Smooth muscle cell (in vitro differentiated cells): ENCODE measurements at regions not wholly inside any gene's neighbourhood (a gene's known extent, or its start where the extent isn't known, plus 50 kb on each side); places are given as distances from the start of the nearest gene placed in this dataset.
"Not testable (repeated sequence)": the region's sequence is repeated elsewhere in the genome, so short reads cannot be mapped to it uniquely, and the experiment has no call there.

Source experiments
- DNase-seq: peaks from one replicate; lab custom pipeline; 2025; ENCODE audit not compliant: unreplicated experiment; lab: John Stamatoyannopoulos, UW
- H2AFZ ChIP-seq: fragments of 200-600 bp; sonication (generic); 2 replicates; pipeline ENCODE4 v1.6.0; 2016; ENCODE audit warnings: antibody characterized with exemption, low read depth, mild to moderate bottlenecking
- H3F3A ChIP-seq: fragments of 200-600 bp; sonication (generic); 2 replicates; pipeline ENCODE4 v1.6.0; 2017; ENCODE audit warnings: antibody characterized with exemption, low read depth
- H3K27ac ChIP-seq: fragments of 200-600 bp; sonication (generic); 2 replicates; pipeline ENCODE4 v1.5.1; 2016; ENCODE audit warnings: low read depth, mild to moderate bottlenecking
- H3K27me3 ChIP-seq: fragments of 200-600 bp; sonication (generic); 2 replicates; pipeline ENCODE4 v1.6.1; 2016; ENCODE audit warnings: low read depth, mild to moderate bottlenecking
- H3K36me3 ChIP-seq: fragments of 200-600 bp; sonication (generic); 2 replicates; pipeline ENCODE4 v1.5.1; 2016; ENCODE audit warnings: low read depth
- H3K4me1 ChIP-seq: fragments of 200-600 bp; sonication (generic); 2 replicates; pipeline ENCODE4 v1.5.1; 2016; ENCODE audit warnings: low read depth
- H3K4me2 ChIP-seq: fragments of 200-600 bp; sonication (generic); 2 replicates; pipeline ENCODE4 v1.6.0; 2016; ENCODE audit warnings: mild to moderate bottlenecking
- H3K4me3 ChIP-seq: fragments of 200-600 bp; sonication (generic); 2 replicates; pipeline ENCODE4 v1.5.1; 2016; ENCODE audit warnings: mild to moderate bottlenecking
- H3K79me2 ChIP-seq: fragments of 200-600 bp; sonication (generic); 2 replicates; pipeline ENCODE4 v1.6.0; 2016; ENCODE audit warnings: low read depth, mild to moderate bottlenecking
- H3K9ac ChIP-seq: fragments of 200-600 bp; sonication (generic); 2 replicates; pipeline ENCODE4 v1.6.0; 2016; ENCODE audit warnings: low read depth
- H3K9me3 ChIP-seq: fragments of 200-600 bp; sonication (generic); replicated peaks from 2 replicates; pipeline ENCODE4 v1.5.1; 2016; ENCODE audit warnings: low read depth
- H4K20me1 ChIP-seq: fragments of 200-600 bp; sonication (generic); 2 replicates; pipeline ENCODE4 v1.6.0; 2016; ENCODE audit warnings: low read depth
- WGBS: methylation state at CpG from one replicate; pipeline ENCODE4 v1.1.7; 2016; ENCODE audit warnings: low lambda C conversion rate; 5-methylcytosine and 5-hydroxymethylcytosine counted together

DNA sequence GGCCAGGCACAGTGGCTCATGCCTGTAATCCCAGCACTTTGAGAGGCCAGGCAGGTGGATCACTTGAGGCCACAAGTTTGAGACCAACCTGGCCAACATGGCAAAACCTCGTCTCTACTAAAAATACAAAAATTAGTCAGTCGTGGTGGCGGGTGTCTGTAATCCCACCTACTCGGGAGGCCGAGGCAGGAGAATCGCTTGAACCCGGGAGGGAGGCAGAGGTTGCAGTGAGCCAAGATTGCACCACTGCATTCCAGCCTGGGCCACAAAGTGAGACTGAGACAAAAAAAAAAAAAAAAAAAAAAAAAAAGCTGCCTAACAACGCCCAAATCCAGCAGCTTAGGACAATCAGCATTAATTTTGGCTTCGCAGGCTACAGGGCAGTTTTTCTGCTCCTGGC lies 167.1 kb downstream of the GOSR1 start:
- H3K4me2 ChIP-seq, H3K4me1 ChIP-seq, H4K20me1 ChIP-seq, H3K36me3 ChIP-seq, H2AFZ ChIP-seq, H3K4me3 ChIP-seq, H3K27me3 ChIP-seq, H3K79me2 ChIP-seq, H3F3A ChIP-seq, H3K9me3 ChIP-seq, H3K27ac ChIP-seq, H3K9ac ChIP-seq, DNase-seq: not testable (repeated sequence)
- 82% methylated on average over 8 of the region's 9 CpGs for WGBS

DNA sequence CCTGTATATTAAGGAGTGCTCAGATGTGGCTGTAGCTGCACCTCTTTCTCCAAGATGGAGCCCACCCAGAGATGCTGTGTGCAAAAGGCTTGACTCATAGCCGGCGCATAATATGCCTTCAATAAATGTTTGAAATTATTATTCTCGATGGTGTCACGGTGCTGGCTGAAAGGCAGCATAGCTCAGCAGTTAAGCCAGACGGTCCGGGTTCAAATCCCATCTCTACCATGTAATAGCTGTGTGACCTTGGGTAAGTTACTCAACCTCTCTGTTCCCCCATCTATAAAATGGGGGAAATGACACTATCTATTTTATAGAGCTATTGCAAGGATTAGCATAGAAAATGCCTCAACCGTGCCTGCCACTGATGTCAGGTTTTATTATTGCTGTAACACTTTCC lies 164.2 kb downstream of the GOSR1 start:
- not testable (repeated sequence) for H3K9ac ChIP-seq, DNase-seq, H3K4me2 ChIP-seq, H3K79me2 ChIP-seq, H3K27ac ChIP-seq, H4K20me1 ChIP-seq, H3K4me1 ChIP-seq, H3K27me3 ChIP-seq, H3K36me3 ChIP-seq, H3K4me3 ChIP-seq, H2AFZ ChIP-seq, H3K9me3 ChIP-seq, H3F3A ChIP-seq
- WGBS: 96% methylated on average over 6 of the region's 7 CpGs

DNA sequence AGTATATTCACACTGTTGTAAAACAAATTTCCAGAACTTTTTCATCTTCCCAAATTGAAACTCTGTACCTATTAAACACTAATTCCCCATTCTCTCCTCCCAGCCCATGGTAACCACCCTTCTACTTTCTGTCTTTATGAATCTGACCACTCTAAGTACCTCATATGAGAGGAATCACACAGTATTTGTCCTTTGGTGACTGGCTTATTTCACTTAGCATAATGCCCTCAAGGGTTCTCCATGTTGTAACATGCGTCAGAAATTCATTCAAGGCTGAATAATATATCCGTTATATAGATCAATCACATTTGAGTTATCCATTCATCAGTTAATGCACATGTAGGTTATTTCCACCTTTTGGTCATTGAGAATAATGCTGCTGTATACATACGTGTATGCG lies 162.2 kb downstream of the GOSR1 start:
- H3K4me2 ChIP-seq, H3K27ac ChIP-seq, H2AFZ ChIP-seq, H3K79me2 ChIP-seq, DNase-seq, H4K20me1 ChIP-seq, H3K4me1 ChIP-seq, H3K4me3 ChIP-seq, H3F3A ChIP-seq, H3K36me3 ChIP-seq, H3K27me3 ChIP-seq, H3K9me3 ChIP-seq, H3K9ac ChIP-seq: not testable (repeated sequence)
- 92% methylated on average over 3 of the region's 4 CpGs for WGBS

- not testable (repeated sequence) for H3K9ac ChIP-seq, H2AFZ ChIP-seq, H3K27me3 ChIP-seq, H3K4me3 ChIP-seq, H3K4me1 ChIP-seq, H3K9me3 ChIP-seq, H3K4me2 ChIP-seq, DNase-seq, H3F3A ChIP-seq, H3K27ac ChIP-seq, H3K79me2 ChIP-seq, H4K20me1 ChIP-seq, H3K36me3 ChIP-seq
- WGBS: 68% methylated on average over 4 of the region's 4 CpGs
Measured at GRCh38 chr17:30638968-30639367, 161.8 kb downstream of the GOSR1 start.

GRCh38 chr17:30631651-30632050 lies 154.4 kb downstream of the GOSR1 start:
- not testable (repeated sequence) for H4K20me1 ChIP-seq, H3K4me2 ChIP-seq, H3K4me1 ChIP-seq, H3F3A ChIP-seq, H3K9ac ChIP-seq, H3K79me2 ChIP-seq, H3K9me3 ChIP-seq, H3K27ac ChIP-seq, DNase-seq, H3K27me3 ChIP-seq, H2AFZ ChIP-seq, H3K4me3 ChIP-seq, H3K36me3 ChIP-seq
- WGBS: 94% methylated on average over 6 of the region's 6 CpGs

DNA sequence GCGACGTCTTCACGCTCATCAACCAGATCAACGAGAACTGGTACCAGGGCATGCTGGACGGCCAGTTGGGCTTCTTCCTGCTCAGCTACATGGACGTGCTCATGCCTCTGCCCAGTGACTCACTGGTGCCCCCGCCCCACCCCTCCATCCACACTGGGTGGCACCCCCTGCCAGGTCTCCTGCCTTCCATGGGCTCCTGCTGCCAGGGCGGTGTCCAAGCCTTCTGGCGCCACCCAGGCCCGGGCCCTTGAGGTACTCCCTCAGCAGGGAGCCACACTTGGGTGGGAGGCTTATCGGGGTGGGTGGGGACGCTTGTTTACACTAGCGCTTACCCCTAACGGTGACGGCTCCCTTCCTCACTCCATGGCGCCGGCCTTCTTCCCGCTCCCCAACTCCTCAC lies 148.2 kb downstream of the GOSR1 start:
- H4K20me1 ChIP-seq, H3F3A ChIP-seq, H3K9me3 ChIP-seq, H3K27ac ChIP-seq, H3K36me3 ChIP-seq, H3K9ac ChIP-seq, H3K27me3 ChIP-seq, H3K79me2 ChIP-seq, DNase-seq, H3K4me2 ChIP-seq, H2AFZ ChIP-seq, H3K4me3 ChIP-seq, H3K4me1 ChIP-seq: not testable (repeated sequence)
- WGBS: 95% methylated on average over 5 of the region's 18 CpGs

GRCh38 chr17:30624180-30624579 lies 147.0 kb downstream of the GOSR1 start:
- WGBS: 98% methylated on average over 16 of the region's 16 CpGs
- not testable (repeated sequence) for H4K20me1 ChIP-seq, H3K4me1 ChIP-seq, DNase-seq, H3K9ac ChIP-seq, H3K27me3 ChIP-seq, H3F3A ChIP-seq, H3K36me3 ChIP-seq, H2AFZ ChIP-seq, H3K27ac ChIP-seq, H3K4me3 ChIP-seq, H3K4me2 ChIP-seq, H3K9me3 ChIP-seq, H3K79me2 ChIP-seq

- H3K79me2 ChIP-seq: peaks cover 38% of the 10 kb centered on the region
- not testable (repeated sequence) for H2AFZ ChIP-seq
- 85% methylated on average over 2 of the region's 3 CpGs for WGBS
Measured at GRCh38 chr17:30609682-30610081, 132.5 kb downstream of the GOSR1 start.

More at GRCh38 chr17:30609682-30610081, 132.5 kb downstream of the GOSR1 start:
- not testable (repeated sequence) for H3K9ac ChIP-seq, DNase-seq, H3K4me2 ChIP-seq, H3K4me3 ChIP-seq, H3K4me1 ChIP-seq, H3K27ac ChIP-seq, H3F3A ChIP-seq, H3K27me3 ChIP-seq, H3K9me3 ChIP-seq, H3K36me3 ChIP-seq
- peaks cover 36% of the 10 kb centered on the region for H4K20me1 ChIP-seq
